Frontal cortex (tissue), 3 donors: ENCODE measurements at regions not wholly inside any gene's neighbourhood (a gene's known extent, or its start where the extent isn't known, plus 50 kb on each side); places are given as distances from the start of the nearest gene placed in this dataset.

ENCODE experiments used
- DNase-seq, 2 donors: peaks; one replicate each; pipeline ENCODE4 v3.0.0; 2012; ENCODE audit warnings: low spot score in 2 of 2
- FAIRE-seq: peaks from 2 replicates; lab custom pipeline; 2012; peaks lifted over from hg19 to GRCh38; lab: Jason Lieb, UNC
- donor health status: control.
- donor health status: control.
- donor health status: control.

DNA sequence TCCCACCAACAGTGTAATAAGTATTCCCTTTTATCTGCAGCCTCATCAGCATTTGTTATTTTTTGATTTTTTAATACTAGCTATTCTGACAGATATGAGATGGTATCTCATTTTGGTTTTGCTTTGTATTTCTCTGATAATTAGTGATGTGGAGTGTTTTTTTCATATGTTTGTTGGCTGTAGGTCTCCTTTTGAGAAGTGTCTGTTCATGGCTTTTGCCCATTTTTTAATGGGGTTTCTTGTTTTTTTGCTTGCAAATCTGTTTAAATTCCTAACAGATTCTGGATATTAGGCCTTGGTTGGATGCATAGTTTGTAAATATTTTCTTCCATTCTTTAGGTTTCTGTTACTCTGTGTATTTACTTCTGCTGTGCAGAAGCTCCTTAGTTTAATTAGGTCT is 445.4 kb upstream of the DAB2 start:
- no peak for DNase-seq
- no peak for FAIRE-seq

- no peak for DNase-seq
- FAIRE-seq, result no peak
Measured at GRCh38 chr5:39869396-39869795, 444.6 kb upstream of the DAB2 start.

- DNase-seq (no peak), FAIRE-seq (no peak)
Measured at GRCh38 chr5:39867923-39868322, 443.1 kb upstream of the DAB2 start.

- no peak for DNase-seq
- no peak for FAIRE-seq
Measured at GRCh38 chr5:39863926-39864552, 439.3 kb upstream of the DAB2 start.

- no peak for FAIRE-seq
Measured at GRCh38 chr5:39857041-39857440, 432.3 kb upstream of the DAB2 start.

GRCh38 chr5:39854771-39855410 is 430.1 kb upstream of the DAB2 start:
- DNase-seq, result no peak
- FAIRE-seq, result no peak

More at GRCh38 chr5:39857041-39857440, 432.3 kb upstream of the DAB2 start:
- DNase-seq, result no peak

DNA sequence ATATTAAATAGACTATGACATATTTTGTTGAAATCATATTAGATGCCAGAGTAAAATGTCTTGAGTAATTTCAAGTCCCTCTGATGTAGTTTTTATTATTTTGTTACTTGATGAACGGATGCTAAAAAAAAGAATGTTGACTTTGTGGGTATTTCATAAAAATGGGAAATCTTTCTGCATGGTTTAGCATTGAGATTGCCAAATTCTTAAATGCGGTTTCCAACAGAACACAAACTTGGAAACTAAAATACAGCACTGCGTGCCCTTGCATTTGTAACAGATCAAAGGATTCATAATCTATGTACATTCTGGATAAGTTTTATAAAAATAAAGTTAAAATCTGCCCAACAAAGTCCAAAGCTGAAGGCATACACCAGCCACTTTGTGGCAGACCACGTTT is 425.5 kb upstream of the DAB2 start:
- no peak for DNase-seq
- FAIRE-seq, result no peak

DNA sequence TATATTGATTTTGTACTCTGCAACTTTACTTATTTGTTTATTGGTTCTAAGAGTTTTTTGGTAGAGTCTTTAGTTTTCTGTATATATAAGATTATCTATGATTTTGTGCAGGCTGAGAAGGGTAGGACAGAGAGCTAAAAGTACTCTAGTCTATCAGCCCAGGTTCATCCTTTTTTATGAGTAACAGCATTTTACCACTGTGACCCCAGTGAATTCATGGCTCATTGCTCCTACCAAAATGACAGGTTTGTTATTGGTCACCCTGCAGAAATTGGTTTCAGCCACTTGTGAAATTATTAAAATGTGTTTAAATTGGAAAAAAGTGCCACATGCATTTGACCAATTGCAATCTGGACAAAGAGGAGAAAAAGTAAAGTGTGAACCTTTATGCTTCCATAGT is 421.4 kb upstream of the DAB2 start:
- FAIRE-seq (no peak), DNase-seq (no peak)

- no peak for DNase-seq
- no peak for FAIRE-seq
Measured at GRCh38 chr5:39843767-39844166, 419.0 kb upstream of the DAB2 start.

DNA sequence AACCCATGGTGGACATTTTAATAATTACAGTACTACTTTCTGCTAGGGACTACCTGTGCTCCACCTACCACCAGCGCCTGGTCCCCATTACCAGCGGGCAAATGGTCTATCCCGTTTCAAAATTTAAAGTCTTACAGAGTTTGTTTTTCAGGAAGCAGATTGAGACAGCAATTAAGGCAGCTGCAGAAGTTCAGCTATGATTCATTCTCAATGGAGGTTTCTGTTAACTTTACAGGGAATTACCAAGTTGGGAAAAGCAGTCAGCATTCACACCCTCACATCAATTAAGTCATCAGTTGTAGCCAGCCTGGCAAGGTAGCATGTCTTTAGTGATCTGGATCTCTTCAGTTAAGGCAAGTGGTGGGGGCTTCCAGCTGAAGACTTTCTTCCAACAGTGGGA is 410.6 kb upstream of the DAB2 start:
- FAIRE-seq (no peak), DNase-seq (no peak)

- no peak for FAIRE-seq
- DNase-seq, result no peak
Measured at GRCh38 chr5:39829441-39829840, 404.7 kb upstream of the DAB2 start.

GRCh38 chr5:39826051-39826450 is 401.3 kb upstream of the DAB2 start:
- FAIRE-seq (no peak), DNase-seq (no peak)

DNA sequence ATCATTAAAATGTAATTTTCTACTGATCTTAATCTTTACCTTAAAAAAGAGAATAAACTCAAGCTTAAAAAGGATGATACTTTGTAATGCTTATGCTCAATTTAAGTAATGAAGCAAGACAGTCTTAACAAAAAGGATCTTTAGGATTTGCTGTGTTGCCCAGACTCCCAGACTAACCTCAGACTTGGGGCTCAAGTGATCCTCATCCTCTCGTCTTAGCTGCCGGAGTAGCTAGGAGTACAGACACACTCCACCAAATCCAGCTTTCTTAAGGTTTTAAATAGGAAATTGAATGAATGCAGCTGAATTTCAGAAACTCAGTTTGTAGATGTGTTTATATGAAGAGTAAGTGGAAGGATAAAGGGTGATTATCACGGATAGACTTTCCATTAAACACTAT is 400.5 kb upstream of the DAB2 start:
- DNase-seq, result no peak
- FAIRE-seq, result no peak

GRCh38 chr5:39822020-39822419 is 397.2 kb upstream of the DAB2 start:
- no peak for DNase-seq
- no peak for FAIRE-seq

GRCh38 chr5:39816866-39817265 is 392.1 kb upstream of the DAB2 start:
- no peak for DNase-seq
- no peak for FAIRE-seq

GRCh38 chr5:39816156-39816845 is 391.5 kb upstream of the DAB2 start:
- DNase-seq (no peak), FAIRE-seq (no peak)

GRCh38 chr5:39815711-39816110 is 390.9 kb upstream of the DAB2 start:
- FAIRE-seq, result no peak
- no peak for DNase-seq

DNA sequence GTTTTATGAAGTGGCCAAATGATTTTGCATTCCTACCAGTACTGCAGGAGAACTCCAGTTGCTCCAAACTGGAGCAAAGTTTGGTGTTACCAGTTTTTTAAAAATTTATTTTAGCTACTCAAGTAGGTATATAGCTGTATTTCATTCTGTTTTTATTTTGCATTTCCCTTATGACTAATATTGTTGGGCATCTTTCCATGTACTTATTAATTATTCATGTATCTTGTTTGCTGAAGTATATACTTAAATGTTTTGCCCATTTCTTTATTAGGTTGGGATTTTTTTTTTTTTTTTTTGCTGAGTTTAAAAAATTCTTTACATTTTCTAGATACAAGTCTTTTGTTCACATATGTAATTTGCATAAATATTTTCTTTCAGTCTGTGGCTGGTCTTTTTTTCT is 386.6 kb upstream of the DAB2 start:
- DNase-seq, result no peak
- FAIRE-seq, result peak; percentile 23

DNA sequence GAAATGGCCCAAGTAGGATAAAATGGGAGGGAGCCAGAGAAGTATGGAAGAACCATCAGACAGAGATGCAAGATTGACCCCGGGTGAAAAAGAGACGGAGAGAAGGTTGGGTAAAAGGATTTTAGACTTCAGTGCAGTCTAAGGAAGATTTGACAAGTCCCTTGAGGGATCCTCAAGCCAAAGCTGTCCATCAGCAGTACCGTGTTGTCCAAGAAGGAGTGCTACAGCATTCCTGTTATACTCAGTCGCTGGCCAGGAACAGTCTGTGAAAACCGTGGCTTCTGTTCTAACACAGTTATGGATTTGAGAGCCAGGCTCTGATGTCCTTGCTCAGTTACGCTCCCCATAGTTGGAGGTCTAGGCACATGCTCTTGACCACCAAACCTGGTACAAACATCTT is 383.9 kb upstream of the DAB2 start:
- no peak for DNase-seq
- no peak for FAIRE-seq

DNA sequence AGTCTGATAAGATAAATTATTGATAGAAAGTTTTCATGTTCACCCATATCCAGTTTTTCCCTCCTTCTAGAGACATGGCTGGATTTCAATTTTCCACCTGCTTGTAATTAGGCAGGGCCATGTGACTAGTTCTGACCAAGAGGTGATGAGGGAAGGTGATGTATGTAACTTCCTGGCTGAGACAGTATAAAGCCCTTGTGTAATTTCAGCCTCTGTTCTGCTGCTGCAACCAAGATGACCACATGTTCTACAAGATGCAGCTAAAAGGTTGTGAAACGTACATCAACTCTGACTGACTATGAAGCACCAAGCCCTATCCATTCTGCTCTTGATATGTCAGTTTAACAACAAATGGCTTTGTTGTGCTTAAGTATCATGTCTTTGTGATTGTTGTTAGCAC is 376.5 kb upstream of the DAB2 start:
- FAIRE-seq (no peak), DNase-seq (no peak)

DNA sequence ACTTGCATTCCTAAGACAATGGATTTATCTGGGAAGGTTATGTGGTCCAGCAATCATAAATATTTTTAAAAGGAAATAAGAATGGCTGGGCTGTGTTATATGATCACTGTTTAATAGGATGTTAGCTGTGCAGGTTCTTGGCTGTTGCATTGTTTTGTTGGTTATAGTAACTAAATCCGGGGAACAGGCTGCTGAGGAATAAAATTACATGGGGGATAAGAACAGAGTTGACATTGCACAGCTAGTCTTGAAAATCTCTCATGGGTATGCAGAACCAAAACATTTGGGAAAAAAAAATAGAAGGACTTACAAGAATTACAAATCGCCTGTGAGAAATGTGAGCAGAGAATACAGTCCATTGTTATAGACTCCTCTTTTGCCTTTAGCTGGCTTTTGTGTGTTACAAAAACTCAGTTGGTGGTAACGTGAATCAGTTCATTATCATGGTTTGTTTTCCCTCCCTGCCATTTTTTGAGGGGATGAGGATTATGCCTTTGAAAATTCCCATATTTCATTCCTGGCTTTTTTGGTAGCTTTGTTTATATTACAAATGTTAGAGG is 375.3 kb upstream of the DAB2 start:
- DNase-seq, result no peak
- no peak for FAIRE-seq
